GM12878 (cell line): ENCODE measurements at regions not wholly inside any gene's neighbourhood (a gene's known extent, or its start where the extent isn't known, plus 50 kb on each side); places are given as distances from the start of the nearest gene placed in this dataset.

Experiments used
- BCLAF1 ChIP-seq: fragments of 450-650 bp; IDR thresholded peaks from 2 replicates; pipeline ENCODE4 v1.6.1; 2017; ENCODE audit warnings: antibody characterized with exemption, mild to moderate bottlenecking, moderate library complexity
- ESRRA ChIP-seq: IDR thresholded peaks from 2 replicates; pipeline ENCODE4 v1.6.1; 2012; ENCODE audit warnings: mild to moderate bottlenecking, low read length, improper control_type of control experiment
- NFIC ChIP-seq: IDR thresholded peaks from 2 replicates; pipeline ENCODE4 v1.6.1; 2012; ENCODE audit warnings: low read depth, mild to moderate bottlenecking, inconsistent platforms, low read length, moderate library complexity
- SKIL ChIP-seq: fragments of 450-650 bp; IDR thresholded peaks from 2 replicates; pipeline ENCODE4 v1.6.1; 2017; ENCODE audit warnings: mild to moderate bottlenecking, low read depth, inconsistent platforms; ENCODE audit not compliant: poor library complexity, severe bottlenecking
- YBX1 ChIP-seq: fragments of 450-650 bp; IDR thresholded peaks from 2 replicates; pipeline ENCODE4 v1.6.1; 2016; ENCODE audit warnings: antibody characterized with exemption
- YY1 ChIP-seq: IDR thresholded peaks from 2 replicates; pipeline ENCODE4 v1.6.1; 2011; ENCODE audit warnings: low read depth, mild to moderate bottlenecking, low read length
- ZNF687 ChIP-seq: fragments of 450-650 bp; IDR thresholded peaks from 2 replicates; pipeline ENCODE4 v1.6.1; 2017; ENCODE audit warnings: mild to moderate bottlenecking, moderate library complexity

- TF ChIP-seq ZNF687 (no peak), YBX1 (no peak), SKIL (no peak), ESRRA (no peak), YY1 (no peak), BCLAF1 (no peak), NFIC (no peak)
These were observed 234.0 kb upstream of the CAND1 start (continued) for GRCh38 chr12:67035121-67035520.
